Lower leg skin (tissue), 3 donors: ENCODE measurements at regions not wholly inside any gene's neighbourhood (a gene's known extent, or its start where the extent isn't known, plus 50 kb on each side); places are given as distances from the start of the nearest gene placed in this dataset.

ENCODE experiments used
- CTCF ChIP-seq, 3 donors: fragments of 450-650 bp; IDR thresholded peaks; one replicate each; pipeline ENCODE4 v1.5.1; 2016; ENCODE audit warnings: antibody characterized with exemption in 3 of 3, mild to moderate bottlenecking in 3 of 3, moderate library complexity in 2 of 3
- POLR2A ChIP-seq, 2 donors: fragments of 450-650 bp; IDR thresholded peaks; one replicate each; pipeline ENCODE4 v1.6.1; 2016 to 2017; ENCODE audit warnings: antibody characterized with exemption in 2 of 2, mild to moderate bottlenecking in 1 of 2, moderate library complexity in 1 of 2

- TF ChIP-seq CTCF (IDR thresholded peaks at IDR 0.05), result no peak
- no peak for TF ChIP-seq POLR2A (IDR thresholded peaks at IDR 0.05)
Measured at GRCh38 chr9:16336833-16337232, 533.6 kb downstream of the BNC2 start.
